GM19468 (cell line): ENCODE measurements at regions not wholly inside any gene's neighbourhood (a gene's known extent, or its start where the extent isn't known, plus 50 kb on each side); places are given as distances from the start of the nearest gene placed in this dataset.

ENCODE experiments used
- ATAC-seq: cut with Tn5 transposase; IDR thresholded peaks from one replicate; pipeline ENCODE4 v1.9.1; 2021; ENCODE audit warnings: mild to moderate bottlenecking, moderate library complexity, moderate number of reproducible peaks; ENCODE audit not compliant: unreplicated experiment; ENCODE audit errors: extremely low read depth

- no peak for ATAC-seq
These were observed 801.7 kb upstream of the BRINP3 start for GRCh38 chr1:191279266-191279800.

- ATAC-seq: no peak
These were observed 806.5 kb upstream of the BRINP3 start for GRCh38 chr1:191284175-191284574.

GRCh38 chr1:191290441-191290840 is 812.8 kb upstream of the BRINP3 start:
- no peak for ATAC-seq

- no peak for ATAC-seq
These were observed 827.7 kb upstream of the BRINP3 start for GRCh38 chr1:191305370-191305769.

- no peak for ATAC-seq
These were observed 829.3 kb upstream of the BRINP3 start for GRCh38 chr1:191306916-191307315.

- no peak for ATAC-seq
These were observed 838.2 kb upstream of the RGS18 start for GRCh38 chr1:191320062-191320461.

- ATAC-seq: no peak
These were observed 830.4 kb upstream of the RGS18 start for GRCh38 chr1:191327868-191328267.

GRCh38 chr1:191343816-191344215 is 814.4 kb upstream of the RGS18 start:
- ATAC-seq: no peak

- no peak for ATAC-seq
These were observed 811.9 kb upstream of the RGS18 start for GRCh38 chr1:191346381-191346780.

GRCh38 chr1:191348328-191348727 is 809.9 kb upstream of the RGS18 start:
- ATAC-seq: no peak

- no peak for ATAC-seq
These were observed 807.3 kb upstream of the RGS18 start for GRCh38 chr1:191350938-191351337.

GRCh38 chr1:191358724-191359123 is 799.5 kb upstream of the RGS18 start:
- no peak for ATAC-seq

GRCh38 chr1:191366686-191367085 is 791.6 kb upstream of the RGS18 start:
- ATAC-seq: no peak

- ATAC-seq: no peak
These were observed 789.2 kb upstream of the RGS18 start for GRCh38 chr1:191368891-191369654.

- no peak for ATAC-seq
These were observed 786.6 kb upstream of the RGS18 start for GRCh38 chr1:191371626-191372025.

- ATAC-seq: no peak
These were observed 770.0 kb upstream of the RGS18 start for GRCh38 chr1:191388283-191388682.

GRCh38 chr1:191396622-191397021 is 761.6 kb upstream of the RGS18 start:
- ATAC-seq: no peak

- ATAC-seq: no peak
These were observed 759.7 kb upstream of the RGS18 start for GRCh38 chr1:191398551-191398950.

- no peak for ATAC-seq
These were observed 752.8 kb upstream of the RGS18 start for GRCh38 chr1:191405417-191405816.

GRCh38 chr1:191414981-191415640 is 743.2 kb upstream of the RGS18 start:
- ATAC-seq: no peak

GRCh38 chr1:191419842-191420241 is 738.4 kb upstream of the RGS18 start:
- no peak for ATAC-seq

- no peak for ATAC-seq
These were observed 730.7 kb upstream of the RGS18 start for GRCh38 chr1:191427593-191427992.
